ENCODE measurements at regions not wholly inside any gene's neighbourhood (a gene's known extent, or its start where the extent isn't known, plus 50 kb on each side); places are given as distances from the start of the nearest gene placed in this dataset.

DNA sequence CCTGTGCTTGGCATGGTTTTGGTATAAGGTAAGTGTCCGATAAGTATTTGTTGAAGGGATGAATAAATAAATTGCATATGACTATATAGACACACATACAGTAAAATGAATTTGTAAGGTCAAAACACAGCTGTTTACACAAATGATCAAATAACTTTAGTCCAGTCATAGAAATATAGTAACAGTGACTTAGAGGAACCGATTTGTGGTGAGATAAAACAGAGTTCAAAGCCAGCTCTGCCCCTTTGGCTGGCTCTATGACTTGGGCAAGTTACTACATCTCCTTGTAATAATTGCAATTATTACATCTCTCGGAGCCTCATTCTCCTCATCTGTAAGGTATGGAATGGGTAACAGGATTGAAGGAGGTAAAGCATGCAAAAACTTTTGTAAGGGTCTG, 384.0 kb downstream of the PLK2 start:
- H3K27me3 ChIP-seq (ENCODE audit: control insufficient read depth, insufficient read depth, low read length), result no peaks in the 10 kb centered on the region
- no peak for DNase-seq (ENCODE audit: low read depth)
- TF ChIP-seq, protein P1, sequence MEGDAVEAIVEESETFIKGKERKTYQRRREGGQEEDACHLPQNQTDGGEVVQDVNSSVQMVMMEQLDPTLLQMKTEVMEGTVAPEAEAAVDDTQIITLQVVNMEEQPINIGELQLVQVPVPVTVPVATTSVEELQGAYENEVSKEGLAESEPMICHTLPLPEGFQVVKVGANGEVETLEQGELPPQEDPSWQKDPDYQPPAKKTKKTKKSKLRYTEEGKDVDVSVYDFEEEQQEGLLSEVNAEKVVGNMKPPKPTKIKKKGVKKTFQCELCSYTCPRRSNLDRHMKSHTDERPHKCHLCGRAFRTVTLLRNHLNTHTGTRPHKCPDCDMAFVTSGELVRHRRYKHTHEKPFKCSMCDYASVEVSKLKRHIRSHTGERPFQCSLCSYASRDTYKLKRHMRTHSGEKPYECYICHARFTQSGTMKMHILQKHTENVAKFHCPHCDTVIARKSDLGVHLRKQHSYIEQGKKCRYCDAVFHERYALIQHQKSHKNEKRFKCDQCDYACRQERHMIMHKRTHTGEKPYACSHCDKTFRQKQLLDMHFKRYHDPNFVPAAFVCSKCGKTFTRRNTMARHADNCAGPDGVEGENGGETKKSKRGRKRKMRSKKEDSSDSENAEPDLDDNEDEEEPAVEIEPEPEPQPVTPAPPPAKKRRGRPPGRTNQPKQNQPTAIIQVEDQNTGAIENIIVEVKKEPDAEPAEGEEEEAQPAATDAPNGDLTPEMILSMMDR (IDR thresholded peaks at IDR 0.05; ENCODE audit: insufficient read depth, low read length, severe bottlenecking), result no peak
- H3K36me3 ChIP-seq (ENCODE audit: control insufficient read depth, insufficient read depth, low read length), result no peaks in the 10 kb centered on the region
- FAIRE-seq, result no peak
- H3K4me3 ChIP-seq (ENCODE audit: low read depth, low read length), result no peak overlapping the region

DNA sequence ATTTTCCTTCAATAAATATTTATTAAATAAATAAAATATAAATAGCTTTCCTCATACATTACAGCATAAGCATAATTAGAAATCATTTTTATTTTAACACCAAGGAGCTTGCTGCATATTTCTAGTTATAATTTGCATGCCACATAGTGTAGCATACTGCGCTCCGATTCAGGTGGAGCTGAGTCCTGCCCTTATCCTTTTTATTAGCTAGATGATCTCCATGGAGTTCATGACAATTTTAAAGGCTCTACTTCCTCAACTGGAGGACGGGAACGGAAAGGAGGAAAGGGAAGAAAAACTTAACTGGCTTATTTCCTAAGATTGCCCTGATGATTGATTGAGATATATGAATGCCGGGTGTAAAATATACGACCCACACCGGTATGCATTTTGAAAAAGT, 385.2 kb downstream of the PLK2 start:
- TF ChIP-seq, protein P1 (IDR thresholded peaks at IDR 0.05; ENCODE audit: insufficient read depth, low read length, severe bottlenecking), result no peak
- FAIRE-seq (no peak), DNase-seq (ENCODE audit: low read depth) (no peak)
- no peaks in the 10 kb centered on the region for H3K27me3 ChIP-seq (ENCODE audit: control insufficient read depth, insufficient read depth, low read length)
- no peaks in the 10 kb centered on the region for H3K36me3 ChIP-seq (ENCODE audit: control insufficient read depth, insufficient read depth, low read length)
- H3K4me3 ChIP-seq (ENCODE audit: low read depth, low read length), result no peak overlapping the region

DNA sequence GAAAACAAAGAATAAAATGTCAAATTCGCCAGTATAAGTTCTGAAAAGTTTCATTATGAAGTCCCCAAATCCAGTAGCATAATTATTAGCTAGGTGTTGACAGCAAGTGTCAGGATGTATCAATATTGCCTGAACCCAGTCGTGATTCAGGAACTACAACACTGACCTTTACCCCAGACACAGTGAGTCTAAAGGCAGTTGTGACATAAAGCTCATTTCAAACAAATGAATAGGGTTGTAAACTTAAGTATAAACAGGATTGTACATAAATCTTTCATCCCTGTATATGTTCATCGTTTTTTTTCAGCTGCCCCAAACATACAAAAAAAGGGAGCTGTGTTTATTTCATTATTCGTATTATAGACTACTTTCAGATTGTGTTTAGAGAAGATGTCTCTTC, 385.7 kb downstream of the PLK2 start:
- no peak for FAIRE-seq
- H3K36me3 ChIP-seq (ENCODE audit: control insufficient read depth, insufficient read depth, low read length), result no peaks in the 10 kb centered on the region
- H3K4me3 ChIP-seq (ENCODE audit: low read depth, low read length), result no peak overlapping the region
- TF ChIP-seq, protein P1 (IDR thresholded peaks at IDR 0.05; ENCODE audit: insufficient read depth, low read length, severe bottlenecking), result no peak
- DNase-seq (ENCODE audit: low read depth), result no peak
- H3K27me3 ChIP-seq (ENCODE audit: control insufficient read depth, insufficient read depth, low read length), result no peaks in the 10 kb centered on the region

DNA sequence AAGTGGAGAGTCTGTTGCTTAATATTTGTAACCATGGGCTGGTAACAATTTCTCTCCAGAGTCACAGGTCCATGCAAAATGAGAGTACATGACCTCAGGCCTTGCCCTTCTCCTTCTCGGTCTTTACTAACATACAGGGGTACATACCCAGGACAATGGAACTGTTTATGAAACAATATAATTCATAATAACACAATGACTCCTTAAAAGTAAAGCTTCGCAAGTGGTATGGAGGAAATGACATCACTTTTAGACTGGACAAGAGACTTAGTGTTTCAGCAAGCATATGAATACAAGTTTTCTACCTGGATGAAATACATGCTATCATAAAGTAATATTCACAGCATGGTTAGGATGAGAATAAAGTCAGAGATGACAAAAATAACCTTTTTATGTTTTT, 386.6 kb downstream of the PLK2 start:
- no peak overlapping the region for H3K4me3 ChIP-seq (ENCODE audit: low read depth, low read length)
- no peaks in the 10 kb centered on the region for H3K27me3 ChIP-seq (ENCODE audit: control insufficient read depth, insufficient read depth, low read length)
- TF ChIP-seq, protein P1 (IDR thresholded peaks at IDR 0.05; ENCODE audit: insufficient read depth, low read length, severe bottlenecking), result no peak
- FAIRE-seq (no peak), DNase-seq (ENCODE audit: low read depth) (no peak)
- no peaks in the 10 kb centered on the region for H3K36me3 ChIP-seq (ENCODE audit: control insufficient read depth, insufficient read depth, low read length)

DNA sequence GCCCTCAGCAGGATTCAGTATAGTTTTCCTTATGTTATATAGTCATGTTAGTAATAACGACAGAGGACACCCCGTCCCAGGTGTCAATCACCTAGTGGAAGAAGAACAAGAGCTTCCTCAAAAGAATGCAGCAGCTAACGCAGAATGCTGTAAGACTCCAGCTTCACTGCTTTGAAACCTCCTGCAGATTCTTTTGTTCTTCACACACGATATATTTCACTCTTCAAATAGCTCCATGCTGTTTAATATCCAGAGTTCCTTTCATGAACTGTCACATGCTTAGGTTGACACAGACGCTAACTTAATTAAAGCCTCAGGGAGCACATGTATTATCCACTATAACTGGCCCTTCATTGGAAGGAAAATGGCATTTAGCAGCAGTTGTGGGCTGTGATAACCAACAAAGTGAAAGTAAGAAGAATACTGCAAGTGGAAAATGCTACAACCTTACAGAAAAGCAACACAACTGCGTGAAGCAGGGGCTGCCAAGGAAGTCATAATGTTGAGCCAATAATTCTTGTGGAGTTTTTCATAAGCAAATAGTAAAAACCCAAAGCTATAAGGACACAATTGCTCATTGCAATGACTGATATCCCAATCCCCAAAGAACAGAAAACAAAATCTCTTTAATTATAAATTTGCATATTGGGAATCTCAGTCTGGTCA, 387.5 kb downstream of the PLK2 start:
- TF ChIP-seq, protein P1 (IDR thresholded peaks at IDR 0.05; ENCODE audit: insufficient read depth, low read length, severe bottlenecking), result no peak
- Histone ChIP-seq H3K36me3 (ENCODE audit: control insufficient read depth, insufficient read depth, low read length) (no peaks in the 10 kb centered on the region), H3K27me3 (ENCODE audit: control insufficient read depth, insufficient read depth, low read length) (no peaks in the 10 kb centered on the region), H3K4me3 (ENCODE audit: low read depth, low read length) (no peak overlapping the region)
- DNase-seq (ENCODE audit: low read depth) (no peak), FAIRE-seq (peak; percentile 28)

DNA sequence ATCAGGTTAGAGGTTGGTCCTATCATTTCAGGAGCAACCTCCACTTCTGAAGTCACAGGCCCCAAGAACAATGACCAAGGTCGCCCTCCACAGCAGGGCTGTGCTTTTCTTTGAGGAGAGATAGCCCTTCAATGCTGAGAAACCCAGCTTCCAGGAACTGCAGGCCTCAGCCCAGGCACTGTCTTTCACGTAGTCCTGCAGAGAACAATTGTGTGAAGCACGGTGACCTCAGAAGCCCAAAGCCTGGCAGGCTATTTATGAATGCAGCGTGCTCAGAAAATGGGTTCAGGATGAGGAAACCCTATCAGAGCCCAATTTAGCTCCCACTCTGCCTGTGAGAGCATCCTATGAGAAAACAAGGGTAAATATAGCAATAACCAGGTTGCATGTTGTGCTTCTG, 388.3 kb downstream of the PLK2 start:
- Histone ChIP-seq H3K4me3 (ENCODE audit: low read depth, low read length) (no peak overlapping the region), H3K36me3 (ENCODE audit: control insufficient read depth, insufficient read depth, low read length) (no peaks in the 10 kb centered on the region), H3K27me3 (ENCODE audit: control insufficient read depth, insufficient read depth, low read length) (no peaks in the 10 kb centered on the region)
- FAIRE-seq, result peak; percentile 86
- TF ChIP-seq, protein P1 (IDR thresholded peaks at IDR 0.05; ENCODE audit: insufficient read depth, low read length, severe bottlenecking), result no peak
- no peak for DNase-seq (ENCODE audit: low read depth)
